ENCODE measurements at regions not wholly inside any gene's neighbourhood (a gene's known extent, or its start where the extent isn't known, plus 50 kb on each side); places are given as distances from the start of the nearest gene placed in this dataset.

GRCh38 chr4:138032222-138032621, 209.9 kb downstream of the SLC7A11 start:
- Mint-ChIP-seq H3K4me3 (no peak overlapping the region), H3K4me1 (no peaks in the 10 kb centered on the region), H3K9me3 (peaks cover 0 to 7% (median 0%) of the 10 kb centered on the region in 6 donors), H3K27ac (no peak overlapping the region), H3K36me3 (no peaks in the 10 kb centered on the region), H3K27me3 (ENCODE audit: low read depth in 3 of 3) (no peaks in the 10 kb centered on the region)
- no peak for DNase-seq

DNA sequence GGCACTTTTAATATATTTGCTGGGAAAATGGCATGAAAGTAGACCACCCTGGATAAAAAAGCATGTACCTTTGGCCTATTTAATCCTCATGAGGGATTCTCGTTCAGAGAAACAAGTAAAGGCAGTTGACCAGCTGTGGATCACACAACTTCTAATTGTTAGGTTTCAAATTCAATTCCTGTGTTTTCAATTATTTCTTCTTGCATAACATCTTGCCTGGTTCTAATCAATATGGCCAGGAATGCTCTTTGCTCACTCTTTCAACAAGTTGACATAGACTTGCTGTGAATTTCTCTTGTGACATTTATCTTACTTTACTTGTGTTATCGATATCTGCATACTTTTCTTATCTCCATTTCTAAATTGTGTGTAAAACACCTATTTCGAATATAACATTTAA, 211.8 kb downstream of the SLC7A11 start:
- Mint-ChIP-seq H3K36me3 (no peaks in the 10 kb centered on the region), H3K4me3 (no peak overlapping the region), H3K4me1 (no peaks in the 10 kb centered on the region), H3K27ac (no peak overlapping the region), H3K27me3 (ENCODE audit: low read depth in 3 of 3) (no peaks in the 10 kb centered on the region), H3K9me3 (peaks cover 0 to 7% (median 0%) of the 10 kb centered on the region in 6 donors)
- DNase-seq: no peak

GRCh38 chr4:138028923-138029322, 213.2 kb downstream of the SLC7A11 start:
- Mint-ChIP-seq H3K36me3 (no peaks in the 10 kb centered on the region), H3K4me1 (no peaks in the 10 kb centered on the region), H3K27ac (no peak overlapping the region), H3K9me3 (peaks cover 0 to 11% (median 3%) of the 10 kb centered on the region in 6 donors), H3K4me3 (no peak overlapping the region), H3K27me3 (ENCODE audit: low read depth in 3 of 3) (no peaks in the 10 kb centered on the region)
- no peak for DNase-seq

DNA sequence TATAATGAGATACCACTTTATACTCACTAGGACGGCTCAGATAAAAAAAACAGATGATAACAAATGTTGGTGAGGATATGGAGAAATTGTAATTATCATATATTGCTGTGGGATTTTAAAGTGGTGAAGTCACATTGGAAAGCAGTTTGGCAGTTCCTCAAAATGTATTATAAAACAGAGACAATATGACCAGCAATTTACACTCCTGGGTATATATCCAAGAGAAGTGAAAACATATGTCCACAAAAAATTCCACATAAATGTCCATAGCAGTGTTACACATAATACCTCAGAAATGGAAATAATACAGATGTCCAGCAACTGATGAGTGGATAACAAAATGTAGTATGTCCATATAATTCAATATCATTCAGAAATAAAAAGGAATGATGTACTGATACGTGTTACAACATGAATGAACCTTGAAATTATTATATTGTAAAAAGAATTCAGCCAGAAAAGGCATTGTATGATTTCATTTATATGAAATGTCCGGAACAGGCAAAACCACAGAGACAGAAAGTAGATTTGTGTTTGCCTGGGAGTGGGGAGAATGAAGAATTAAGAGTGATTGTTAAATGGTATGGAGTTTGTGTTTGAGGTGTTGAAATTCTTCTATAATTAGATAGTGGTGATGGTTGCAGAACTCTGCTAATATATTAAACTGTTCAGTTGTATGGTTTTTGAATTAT, 220.9 kb downstream of the SLC7A11 start:
- H3K4me3 Mint-ChIP-seq: no peak overlapping the region
- no peak for DNase-seq
- no peak overlapping the region for H3K27ac Mint-ChIP-seq
- peaks cover 0 to 28% (median 11%) of the 10 kb centered on the region in 6 donors for H3K9me3 Mint-ChIP-seq
- H3K27me3 Mint-ChIP-seq (ENCODE audit: low read depth in 3 of 3): peaks cover 0 to 2% (median 0%) of the 10 kb centered on the region in 3 donors
- no peaks in the 10 kb centered on the region for H3K4me1 Mint-ChIP-seq
- no peaks in the 10 kb centered on the region for H3K36me3 Mint-ChIP-seq

DNA sequence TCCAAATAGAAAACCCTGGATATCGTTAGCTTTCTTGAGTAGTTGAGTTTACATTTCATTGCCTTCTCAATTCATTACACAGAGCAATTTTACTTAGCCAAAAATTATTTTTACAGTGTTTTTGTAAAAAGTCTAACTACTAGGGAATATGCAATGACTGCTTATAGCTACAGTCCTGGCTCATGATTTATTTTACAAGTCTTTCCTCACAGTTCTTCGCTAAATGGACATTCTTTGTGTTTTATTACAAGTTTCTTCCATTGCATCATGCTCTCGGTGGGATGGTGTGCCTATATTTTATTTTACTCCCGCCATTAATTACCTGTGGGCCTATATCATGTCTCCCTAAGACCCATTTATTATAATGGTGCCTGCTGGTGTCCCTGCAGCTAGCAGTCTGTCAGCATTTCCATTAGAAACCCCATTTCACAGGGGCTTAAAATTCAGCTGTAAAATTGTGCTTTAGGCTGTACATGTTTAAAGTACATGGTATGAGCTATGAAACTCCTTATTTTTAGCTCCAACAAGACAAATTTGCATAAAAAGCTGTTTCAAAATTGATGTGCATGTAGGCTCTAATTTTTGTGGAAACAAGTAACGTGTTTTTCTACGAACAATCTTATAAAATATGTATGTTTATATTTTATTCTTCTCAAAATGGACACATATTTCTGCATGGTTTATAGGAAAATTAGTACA, 227.4 kb downstream of the SLC7A11 start:
- H3K4me1 Mint-ChIP-seq: no peaks in the 10 kb centered on the region
- peaks cover 0 to 17% (median 4%) of the 10 kb centered on the region in 6 donors for H3K9me3 Mint-ChIP-seq
- H3K27me3 Mint-ChIP-seq (ENCODE audit: low read depth in 3 of 3): no peaks in the 10 kb centered on the region
- no peak overlapping the region for H3K4me3 Mint-ChIP-seq
- no peak overlapping the region for H3K27ac Mint-ChIP-seq
- no peak for DNase-seq
- no peaks in the 10 kb centered on the region for H3K36me3 Mint-ChIP-seq

DNA sequence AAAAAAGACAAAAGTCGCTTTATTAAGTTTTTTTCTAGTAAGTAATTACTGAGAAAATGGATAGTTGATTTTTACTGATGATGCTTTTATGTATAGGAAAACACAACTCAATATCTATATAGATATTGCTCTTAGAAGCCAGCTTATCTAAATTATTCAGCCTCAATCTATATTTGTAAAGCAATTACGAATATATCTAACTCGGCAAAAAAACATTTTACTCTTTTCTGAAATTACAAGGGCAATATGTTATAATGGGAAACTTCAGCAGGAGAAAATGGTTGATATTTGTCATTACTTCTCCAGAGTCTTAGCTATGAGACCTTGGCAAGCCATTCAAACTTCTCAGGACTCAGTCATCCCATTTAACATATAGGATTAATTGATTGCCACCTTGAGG, 228.5 kb downstream of the SLC7A11 start:
- no peak for DNase-seq
- Mint-ChIP-seq H3K9me3 (peaks cover 0 to 10% (median 3%) of the 10 kb centered on the region in 6 donors), H3K4me3 (no peak overlapping the region), H3K27ac (no peak overlapping the region), H3K4me1 (no peaks in the 10 kb centered on the region), H3K36me3 (no peaks in the 10 kb centered on the region), H3K27me3 (ENCODE audit: low read depth in 3 of 3) (no peaks in the 10 kb centered on the region)

- no peak overlapping the region for H3K4me3 Mint-ChIP-seq
- H3K9me3 Mint-ChIP-seq: peaks cover 0 to 10% (median under 1%) of the 10 kb centered on the region in 6 donors
- no peak for DNase-seq
These were observed 231.5 kb downstream of the SLC7A11 start for GRCh38 chr4:138010639-138011038.

GRCh38 chr4:138007572-138007971, 234.6 kb downstream of the SLC7A11 start:
- Mint-ChIP-seq H3K36me3 (no peaks in the 10 kb centered on the region), H3K4me3 (no peak overlapping the region)

More at GRCh38 chr4:138010639-138011038, 231.5 kb downstream of the SLC7A11 start:
- no peak overlapping the region for H3K27ac Mint-ChIP-seq
- H3K36me3 Mint-ChIP-seq: no peaks in the 10 kb centered on the region
- H3K27me3 Mint-ChIP-seq (ENCODE audit: low read depth in 3 of 3): no peaks in the 10 kb centered on the region
- no peaks in the 10 kb centered on the region for H3K4me1 Mint-ChIP-seq

DNA sequence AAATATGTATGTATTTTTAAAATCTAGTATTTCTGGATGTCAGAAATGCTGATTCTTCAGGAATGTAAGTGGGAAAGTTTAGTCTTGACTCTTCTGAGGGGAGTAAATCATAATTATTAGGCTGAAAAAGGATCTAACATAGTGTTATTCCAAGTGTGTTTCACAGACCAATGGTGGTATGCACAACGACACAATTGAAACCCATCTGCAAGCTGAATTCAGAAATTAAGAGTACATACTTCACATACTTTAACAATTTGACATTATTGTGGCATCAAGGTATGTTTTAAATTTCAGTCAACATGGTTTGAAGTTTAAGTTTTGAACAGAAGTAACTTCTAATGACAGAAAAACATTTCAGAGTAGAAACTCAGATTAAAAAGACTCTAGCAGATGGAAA, 236.7 kb downstream of the SLC7A11 start:
- Mint-ChIP-seq H3K27ac (no peak overlapping the region), H3K27me3 (ENCODE audit: low read depth in 3 of 3) (peaks cover 0 to 2% (median 0%) of the 10 kb centered on the region in 3 donors), H3K4me3 (no peak overlapping the region), H3K9me3 (peaks cover 0 to 28% (median 7%) of the 10 kb centered on the region in 6 donors), H3K36me3 (no peaks in the 10 kb centered on the region), H3K4me1 (no peaks in the 10 kb centered on the region)
- no peak for DNase-seq

More at GRCh38 chr4:138007572-138007971, 234.6 kb downstream of the SLC7A11 start:
- peaks cover 0 to 33% (median 7%) of the 10 kb centered on the region in 6 donors for H3K9me3 Mint-ChIP-seq
- H3K27ac Mint-ChIP-seq: no peak overlapping the region
- H3K4me1 Mint-ChIP-seq: no peaks in the 10 kb centered on the region
- H3K27me3 Mint-ChIP-seq (ENCODE audit: low read depth in 3 of 3): peaks cover 0 to 2% (median 0%) of the 10 kb centered on the region in 3 donors
- DNase-seq: no peak

DNA sequence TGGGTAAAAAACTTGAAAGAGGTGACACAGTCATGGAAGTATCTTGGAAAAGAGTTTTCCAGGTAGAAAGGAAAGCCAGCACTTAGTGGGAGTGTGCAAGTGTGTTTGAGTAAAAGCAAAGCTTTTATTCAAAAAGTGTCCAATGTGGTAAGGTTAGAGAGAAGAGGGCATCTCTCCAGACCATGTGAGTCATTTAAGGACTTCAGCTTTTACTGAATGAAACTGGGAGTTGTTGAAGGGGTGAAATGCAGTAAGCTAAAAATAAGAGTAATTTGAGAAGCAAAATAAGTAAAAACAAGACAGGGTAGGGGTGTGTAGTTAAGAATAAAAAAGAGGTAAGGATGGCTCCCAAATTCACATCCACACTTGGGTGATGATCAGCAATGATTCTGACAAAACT, 238.9 kb downstream of the SLC7A11 start:
- H3K36me3 Mint-ChIP-seq: no peaks in the 10 kb centered on the region
- no peaks in the 10 kb centered on the region for H3K4me1 Mint-ChIP-seq
- H3K27me3 Mint-ChIP-seq (ENCODE audit: low read depth in 3 of 3): peaks cover 0 to 2% (median 0%) of the 10 kb centered on the region in 3 donors
- DNase-seq: no peak
- H3K4me3 Mint-ChIP-seq: no peak overlapping the region
- H3K27ac Mint-ChIP-seq: no peak overlapping the region
- peaks cover 0 to 35% (median 7%) of the 10 kb centered on the region in 6 donors for H3K9me3 Mint-ChIP-seq

DNA sequence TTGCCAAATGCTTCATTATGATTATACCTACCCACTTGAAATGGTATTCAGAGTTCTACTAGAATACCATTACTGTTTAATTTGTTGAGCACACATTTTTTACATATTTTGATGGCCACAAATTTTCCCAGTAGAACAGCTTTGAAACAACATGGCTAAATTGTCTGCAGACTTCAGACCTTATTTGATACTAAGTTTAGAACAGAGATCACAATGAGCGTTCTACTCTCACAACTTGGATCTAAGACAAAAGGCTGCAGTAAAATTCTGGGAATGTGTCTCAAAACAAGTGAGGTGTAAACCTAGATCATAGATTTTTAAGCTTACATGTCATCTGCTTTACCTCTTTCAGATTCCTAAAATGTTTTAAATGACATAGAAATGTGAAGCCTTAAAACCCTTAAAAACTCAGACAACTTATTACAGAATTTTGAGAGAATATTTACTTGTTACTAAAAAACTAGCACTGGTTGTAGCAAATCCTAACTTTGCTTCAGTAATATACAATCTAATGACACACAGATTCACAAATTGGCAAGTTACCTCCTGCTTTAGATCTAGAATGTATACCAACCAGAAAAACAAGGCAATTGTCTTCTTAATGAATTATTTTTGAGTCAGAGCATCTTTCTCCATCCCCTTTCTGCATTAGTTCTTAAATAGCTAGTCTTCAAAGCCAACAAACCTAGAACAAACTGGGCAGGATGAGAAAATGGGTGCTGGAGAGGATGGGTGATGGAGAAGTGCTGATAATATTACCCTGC, 243.3 kb downstream of the SLC7A11 start:
- no peak overlapping the region for H3K4me3 Mint-ChIP-seq
- no peaks in the 10 kb centered on the region for H3K36me3 Mint-ChIP-seq
- no peak overlapping the region for H3K27ac Mint-ChIP-seq
- no peak for DNase-seq
- H3K27me3 Mint-ChIP-seq (ENCODE audit: low read depth in 3 of 3): peaks cover 0 to 1% (median 0%) of the 10 kb centered on the region in 3 donors
- H3K9me3 Mint-ChIP-seq: peaks cover 0 to 22% (median 12%) of the 10 kb centered on the region in 6 donors
- no peaks in the 10 kb centered on the region for H3K4me1 Mint-ChIP-seq

DNA sequence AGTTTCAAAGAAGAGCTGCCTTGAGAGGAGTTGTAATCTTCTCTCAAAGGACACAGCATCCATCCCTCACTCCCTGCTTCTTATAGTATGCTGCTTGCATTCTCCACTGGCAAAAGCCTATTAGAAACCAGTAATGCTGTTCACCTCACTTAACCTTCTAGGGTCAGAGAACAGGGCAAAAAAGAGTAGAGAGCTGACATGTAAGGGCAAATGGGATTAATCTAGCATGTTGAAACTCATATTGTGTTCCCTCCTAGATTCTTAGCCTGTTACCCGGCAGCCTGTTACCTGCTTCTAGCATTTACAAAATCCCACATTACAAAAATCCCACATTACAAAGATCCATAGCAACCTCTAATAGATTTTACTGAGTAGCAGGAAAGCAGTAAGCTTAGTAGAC, 244.7 kb downstream of the SLC7A11 start:
- H3K27me3 Mint-ChIP-seq (ENCODE audit: low read depth in 3 of 3): no peaks in the 10 kb centered on the region
- peaks cover 0 to 20% (median 9%) of the 10 kb centered on the region in 6 donors for H3K9me3 Mint-ChIP-seq

DNA sequence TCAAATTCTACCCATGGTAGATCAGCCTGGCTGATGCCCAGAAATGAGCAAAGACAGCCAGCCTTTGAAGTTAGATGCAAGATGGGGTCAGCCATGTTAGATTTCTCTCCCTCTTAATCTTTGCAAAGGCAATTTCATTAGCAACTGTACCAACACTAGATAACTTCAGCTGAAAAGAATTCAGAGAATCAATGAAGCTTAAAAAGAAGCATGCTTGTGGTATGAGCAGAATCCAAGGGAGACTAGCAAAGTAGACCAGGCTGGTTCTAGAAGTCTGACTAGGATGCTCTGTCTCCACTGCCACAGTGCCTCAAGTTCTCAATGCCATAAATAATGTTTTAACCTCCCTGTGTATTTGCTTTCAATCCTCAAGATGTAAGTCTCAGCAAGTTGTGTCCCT, 247.3 kb downstream of the SLC7A11 start:
- no peak overlapping the region for H3K4me3 Mint-ChIP-seq

More for the DNA sequence above, 244.7 kb downstream of the SLC7A11 start:
- no peak overlapping the region for H3K4me3 Mint-ChIP-seq
- H3K27ac Mint-ChIP-seq: no peak overlapping the region
- H3K4me1 Mint-ChIP-seq: no peaks in the 10 kb centered on the region
- no peaks in the 10 kb centered on the region for H3K36me3 Mint-ChIP-seq
- no peak for DNase-seq

DNA sequence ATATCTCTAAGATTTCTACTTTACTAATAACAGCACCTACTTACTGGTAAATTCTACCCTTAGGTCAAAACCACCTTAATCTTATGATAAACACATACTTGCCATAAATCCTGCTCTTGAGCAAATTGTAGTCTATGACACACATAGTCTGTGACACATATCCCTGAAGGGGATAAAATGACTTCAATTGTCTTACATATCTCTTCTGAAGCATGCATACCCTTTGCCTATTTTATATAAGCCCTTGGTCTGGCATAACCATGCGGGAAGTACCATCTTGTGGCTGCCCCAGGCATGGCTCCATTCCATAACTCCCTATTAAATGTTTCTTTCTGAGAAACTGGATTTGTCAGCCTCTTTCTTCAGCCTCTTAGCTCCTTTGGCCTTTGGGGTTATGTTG, 248.9 kb downstream of the SLC7A11 start:
- Mint-ChIP-seq H3K9me3 (peaks cover 0 to 25% (median 4%) of the 10 kb centered on the region in 6 donors), H3K4me3 (no peak overlapping the region), H3K27me3 (ENCODE audit: low read depth in 3 of 3) (no peaks in the 10 kb centered on the region), H3K36me3 (no peaks in the 10 kb centered on the region), H3K27ac (no peak overlapping the region), H3K4me1 (no peaks in the 10 kb centered on the region)
- DNase-seq: no peak

More for the DNA sequence above, 247.3 kb downstream of the SLC7A11 start:
- H3K27ac Mint-ChIP-seq: no peak overlapping the region
- H3K4me1 Mint-ChIP-seq: no peaks in the 10 kb centered on the region
- no peaks in the 10 kb centered on the region for H3K36me3 Mint-ChIP-seq
- no peaks in the 10 kb centered on the region for H3K27me3 Mint-ChIP-seq (ENCODE audit: low read depth in 3 of 3)
- DNase-seq: no peak
- peaks cover 0 to 22% (median 4%) of the 10 kb centered on the region in 6 donors for H3K9me3 Mint-ChIP-seq
